ENCODE measurements at regions not wholly inside any gene's neighbourhood (a gene's known extent, or its start where the extent isn't known, plus 50 kb on each side); places are given as distances from the start of the nearest gene placed in this dataset.
"Not testable (repeated sequence)": the region's sequence is repeated elsewhere in the genome, so short reads cannot be mapped to it uniquely, and the experiment has no call there.

DNA sequence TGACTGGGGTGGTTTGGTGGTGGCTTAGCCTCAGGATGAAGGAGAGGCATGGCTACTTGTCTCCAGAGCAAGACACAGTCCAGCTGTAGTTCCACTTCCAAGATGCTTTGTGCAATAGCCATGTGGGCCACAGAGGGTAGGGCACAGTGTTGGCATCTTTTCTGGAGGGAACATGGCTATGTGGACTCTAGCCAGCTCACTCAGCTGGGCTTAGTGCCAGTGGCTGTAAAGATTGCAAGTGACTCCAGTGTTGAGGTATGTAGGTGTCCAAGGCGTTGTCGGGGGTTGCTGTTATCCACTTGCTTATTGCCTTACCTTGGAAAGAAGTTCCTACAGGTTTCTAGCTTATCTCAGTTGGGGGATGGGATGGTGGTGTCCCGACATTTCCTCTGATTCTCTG lies 233.4 kb downstream of the CD109 start:
- no peak overlapping the region for H3K4me3 Mint-ChIP-seq
- Histone ChIP-seq H3K4me1 (ENCODE audit: control insufficient read depth, insufficient read depth, low read length, poor library complexity, severe bottlenecking) (no peaks in the 10 kb centered on the region), H3K4me3 (ENCODE audit: low read depth, low read length) (no peak overlapping the region), H3K9me3 (ENCODE audit: control insufficient read depth in 2 of 2, low read length in 2 of 2) (peaks cover 0 to 3% of the 10 kb centered on the region in 2 experiments), H3K36me3 (ENCODE audit: control insufficient read depth, insufficient read depth, low read length) (no peaks in the 10 kb centered on the region), H3K27ac (ENCODE audit: insufficient read depth, low read length, poor library complexity, severe bottlenecking) (no peak overlapping the region), H3K27me3 (ENCODE audit: control insufficient read depth, insufficient read depth, low read length) (no peaks in the 10 kb centered on the region)
- H3K36me3 Mint-ChIP-seq: no peaks in the 10 kb centered on the region
- H3K9me3 Mint-ChIP-seq: peaks cover 0 to 5% (median 1%) of the 10 kb centered on the region in 7 donors
- no peak for ATAC-seq (ENCODE audit: low read depth in 2 of 2)
- H3K4me1 Mint-ChIP-seq: no peaks in the 10 kb centered on the region
- H3K27me3 Mint-ChIP-seq: peaks cover 5% of the 10 kb centered on the region
- no peak overlapping the region for H3K27ac Mint-ChIP-seq
- DNase-seq: no peak

DNA sequence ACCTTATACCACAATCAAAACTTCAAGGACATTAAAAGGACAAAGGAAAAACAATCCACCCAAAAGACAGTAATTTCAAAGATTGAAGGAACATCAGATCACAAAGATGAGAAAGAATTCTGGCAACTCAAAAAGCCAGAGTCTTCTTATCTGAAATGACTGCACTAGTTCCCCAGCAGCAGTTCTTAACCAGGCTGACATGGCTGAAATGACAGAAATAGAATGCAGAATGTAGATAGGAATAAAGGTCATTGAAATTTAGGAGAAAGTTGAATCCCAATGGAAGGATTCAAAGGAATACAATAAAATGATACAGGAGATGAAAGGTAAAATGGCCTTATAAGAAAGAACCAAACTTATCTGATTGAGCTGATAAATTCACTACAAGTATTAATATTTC lies 231.4 kb downstream of the CD109 start:
- H3K9me3 ChIP-seq (ENCODE audit: control insufficient read depth in 2 of 2, low read length in 2 of 2): peaks cover 0 to 3% of the 10 kb centered on the region in 2 experiments
- no peak for ATAC-seq (ENCODE audit: low read depth in 2 of 2)
- no peak overlapping the region for H3K27ac Mint-ChIP-seq
- no peaks in the 10 kb centered on the region for H3K27me3 ChIP-seq (ENCODE audit: control insufficient read depth, insufficient read depth, low read length)
- no peaks in the 10 kb centered on the region for H3K4me1 ChIP-seq (ENCODE audit: control insufficient read depth, insufficient read depth, low read length, poor library complexity, severe bottlenecking)
- H3K4me3 Mint-ChIP-seq: no peak overlapping the region
- peaks cover 0 to 5% (median 0%) of the 10 kb centered on the region in 7 donors for H3K9me3 Mint-ChIP-seq
- H3K4me3 ChIP-seq (ENCODE audit: low read depth, low read length): no peak overlapping the region
- H3K36me3 Mint-ChIP-seq: no peaks in the 10 kb centered on the region
- H3K27me3 Mint-ChIP-seq: peaks cover 5% of the 10 kb centered on the region
- no peak for DNase-seq
- no peaks in the 10 kb centered on the region for H3K36me3 ChIP-seq (ENCODE audit: control insufficient read depth, insufficient read depth, low read length)
- H3K4me1 Mint-ChIP-seq: no peaks in the 10 kb centered on the region
- H3K27ac ChIP-seq (ENCODE audit: insufficient read depth, low read length, poor library complexity, severe bottlenecking): no peak overlapping the region

DNA sequence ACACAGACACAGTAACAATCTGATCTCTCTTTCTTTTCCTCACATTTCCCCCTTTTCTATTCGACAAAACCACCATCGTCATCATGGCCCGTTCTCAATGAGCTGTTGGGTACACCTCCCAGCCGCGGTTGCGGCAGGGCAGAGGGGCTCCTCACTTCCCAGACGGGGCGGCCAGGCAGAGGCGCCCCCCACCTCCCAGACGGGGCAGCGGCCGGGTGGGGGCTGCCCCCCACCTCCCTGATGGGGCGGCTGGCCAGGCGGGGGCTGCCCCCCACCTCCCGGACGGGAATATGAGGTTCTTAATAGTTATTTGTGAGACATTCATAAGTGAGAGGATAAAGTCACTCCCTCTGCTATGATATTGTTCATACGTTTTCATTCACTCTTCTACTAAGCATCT lies 229.7 kb downstream of the CD109 start:
- H3K27me3 Mint-ChIP-seq; H3K4me3 ChIP-seq (ENCODE audit: low read depth, low read length); H3K9me3 ChIP-seq (ENCODE audit: control insufficient read depth in 2 of 2, low read length in 2 of 2); H3K36me3 ChIP-seq (ENCODE audit: control insufficient read depth, insufficient read depth, low read length); H3K4me1 ChIP-seq (ENCODE audit: control insufficient read depth, insufficient read depth, low read length, poor library complexity, severe bottlenecking); H3K27ac Mint-ChIP-seq; H3K27ac ChIP-seq (ENCODE audit: insufficient read depth, low read length, poor library complexity, severe bottlenecking); H3K27me3 ChIP-seq (ENCODE audit: control insufficient read depth, insufficient read depth, low read length); ATAC-seq (ENCODE audit: low read depth in 2 of 2); DNase-seq; H3K36me3 Mint-ChIP-seq; H3K9me3 Mint-ChIP-seq; H3K4me1 Mint-ChIP-seq; H3K4me3 Mint-ChIP-seq: not testable (repeated sequence)

DNA sequence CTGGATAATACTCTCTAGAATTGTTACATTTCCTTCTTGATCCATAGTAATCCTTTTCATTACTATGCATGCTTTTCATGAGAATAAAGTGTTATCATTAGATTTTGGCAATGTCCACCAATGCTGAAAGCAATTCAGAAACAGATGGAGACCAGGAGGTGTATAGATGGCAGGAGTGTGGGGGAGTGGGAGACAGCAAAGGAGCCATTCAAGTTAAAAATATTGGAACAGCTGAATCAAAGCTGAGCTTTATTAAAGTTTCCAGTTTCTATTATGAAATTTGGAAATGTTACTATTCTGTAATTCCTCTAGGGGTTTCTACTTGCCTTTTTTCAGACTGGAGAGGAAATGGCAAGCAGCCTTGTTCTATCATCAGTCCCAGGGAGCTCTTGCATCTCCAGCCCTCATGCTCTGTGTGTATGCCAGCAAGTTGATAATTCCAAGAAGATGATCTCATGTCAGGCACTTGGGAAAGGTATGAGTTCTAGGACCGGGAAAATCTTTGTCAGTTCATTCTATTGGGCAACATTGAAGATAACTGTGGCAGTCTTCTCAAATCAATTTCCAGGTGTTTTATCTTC lies 228.0 kb downstream of the CD109 start:
- Histone ChIP-seq H3K4me1 (ENCODE audit: control insufficient read depth, insufficient read depth, low read length, poor library complexity, severe bottlenecking) (no peaks in the 10 kb centered on the region), H3K36me3 (ENCODE audit: control insufficient read depth, insufficient read depth, low read length) (no peaks in the 10 kb centered on the region), H3K9me3 (ENCODE audit: control insufficient read depth in 2 of 2, low read length in 2 of 2) (no peaks in the 10 kb centered on the region), H3K27ac (ENCODE audit: insufficient read depth, low read length, poor library complexity, severe bottlenecking) (no peak overlapping the region), H3K4me3 (ENCODE audit: low read depth, low read length) (no peak overlapping the region), H3K27me3 (ENCODE audit: control insufficient read depth, insufficient read depth, low read length) (no peaks in the 10 kb centered on the region)
- ATAC-seq (ENCODE audit: low read depth in 2 of 2) (no peak), DNase-seq (no peak)
- Mint-ChIP-seq H3K27me3 (peaks cover 5% of the 10 kb centered on the region), H3K4me3 (no peak overlapping the region), H3K9me3 (peaks cover 0 to 5% (median 0%) of the 10 kb centered on the region in 7 donors), H3K4me1 (no peaks in the 10 kb centered on the region), H3K27ac (no peak overlapping the region), H3K36me3 (no peaks in the 10 kb centered on the region)

DNA sequence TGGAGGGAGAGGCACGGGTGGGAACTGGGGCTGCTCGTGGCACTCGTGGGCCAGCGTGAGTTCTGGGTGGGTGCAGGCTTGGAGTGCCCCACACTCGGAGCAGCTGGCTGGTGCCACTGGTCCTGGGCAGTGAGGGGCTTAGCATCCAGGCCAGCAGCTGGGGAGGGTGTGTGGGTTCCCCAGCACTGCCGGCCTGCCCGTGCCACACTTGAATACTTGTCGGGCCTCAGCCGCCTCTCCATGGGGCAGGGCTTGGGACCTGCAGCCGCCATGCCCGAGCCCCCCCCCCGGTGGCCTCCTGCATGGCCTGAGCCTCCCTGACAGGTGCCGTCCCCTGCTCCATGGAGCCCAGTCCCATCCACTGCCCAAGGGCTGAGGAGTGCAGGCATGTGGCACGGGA lies 207.2 kb downstream of the CD109 start:
- DNase-seq: no peak
- Histone ChIP-seq H3K9me3 (ENCODE audit: control insufficient read depth in 2 of 2, low read length in 2 of 2) (peaks cover 1 to 10% of the 10 kb centered on the region in 2 experiments), H3K27me3 (ENCODE audit: control insufficient read depth, insufficient read depth, low read length) (no peaks in the 10 kb centered on the region), H3K36me3 (ENCODE audit: control insufficient read depth, insufficient read depth, low read length) (no peaks in the 10 kb centered on the region), H3K4me1 (ENCODE audit: control insufficient read depth, insufficient read depth, low read length, poor library complexity, severe bottlenecking) (no peaks in the 10 kb centered on the region), H3K27ac (ENCODE audit: insufficient read depth, low read length, poor library complexity, severe bottlenecking) (no peak overlapping the region), H3K4me3 (ENCODE audit: low read depth, low read length) (no peak overlapping the region)
- Mint-ChIP-seq H3K36me3 (no peaks in the 10 kb centered on the region), H3K9me3 (peaks cover 0 to 17% (median 9%) of the 10 kb centered on the region in 7 donors), H3K4me3 (no peak overlapping the region), H3K4me1 (no peaks in the 10 kb centered on the region), H3K27ac (no peak overlapping the region), H3K27me3 (peaks cover 4% of the 10 kb centered on the region)
- no peak for ATAC-seq (ENCODE audit: low read depth in 2 of 2)

DNA sequence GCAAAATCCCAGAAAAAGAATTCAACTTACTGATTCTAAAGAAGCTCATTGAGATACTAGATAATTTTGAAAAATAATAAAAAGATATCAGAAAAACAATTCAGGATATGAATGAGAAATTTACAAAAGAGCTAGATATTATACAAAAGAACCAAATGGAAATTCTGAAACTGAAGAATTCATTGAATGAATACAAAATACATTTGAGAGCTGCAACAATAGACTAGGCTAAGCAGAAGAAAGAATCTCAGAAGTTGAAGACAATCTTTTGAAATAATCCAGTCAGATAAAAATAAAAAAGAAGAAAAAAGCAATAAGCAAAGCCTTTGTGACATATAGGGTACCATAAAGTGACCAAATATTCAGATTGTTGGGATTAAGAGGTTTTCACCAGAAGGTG lies 206.0 kb downstream of the CD109 start:
- H3K27me3 Mint-ChIP-seq: peaks cover 4% of the 10 kb centered on the region
- Histone ChIP-seq H3K27ac (ENCODE audit: insufficient read depth, low read length, poor library complexity, severe bottlenecking) (no peak overlapping the region), H3K9me3 (ENCODE audit: control insufficient read depth in 2 of 2, low read length in 2 of 2) (peaks cover 1 to 10% of the 10 kb centered on the region in 2 experiments), H3K36me3 (ENCODE audit: control insufficient read depth, insufficient read depth, low read length) (no peaks in the 10 kb centered on the region), H3K4me1 (ENCODE audit: control insufficient read depth, insufficient read depth, low read length, poor library complexity, severe bottlenecking) (no peaks in the 10 kb centered on the region), H3K27me3 (ENCODE audit: control insufficient read depth, insufficient read depth, low read length) (no peaks in the 10 kb centered on the region), H3K4me3 (ENCODE audit: low read depth, low read length) (no peak overlapping the region)
- ATAC-seq (ENCODE audit: low read depth in 2 of 2) (no peak), DNase-seq (no peak)
- no peaks in the 10 kb centered on the region for H3K36me3 Mint-ChIP-seq
- H3K9me3 Mint-ChIP-seq: peaks cover 0 to 17% (median 9%) of the 10 kb centered on the region in 7 donors
- no peak overlapping the region for H3K4me3 Mint-ChIP-seq
- no peaks in the 10 kb centered on the region for H3K4me1 Mint-ChIP-seq
- no peak overlapping the region for H3K27ac Mint-ChIP-seq

DNA sequence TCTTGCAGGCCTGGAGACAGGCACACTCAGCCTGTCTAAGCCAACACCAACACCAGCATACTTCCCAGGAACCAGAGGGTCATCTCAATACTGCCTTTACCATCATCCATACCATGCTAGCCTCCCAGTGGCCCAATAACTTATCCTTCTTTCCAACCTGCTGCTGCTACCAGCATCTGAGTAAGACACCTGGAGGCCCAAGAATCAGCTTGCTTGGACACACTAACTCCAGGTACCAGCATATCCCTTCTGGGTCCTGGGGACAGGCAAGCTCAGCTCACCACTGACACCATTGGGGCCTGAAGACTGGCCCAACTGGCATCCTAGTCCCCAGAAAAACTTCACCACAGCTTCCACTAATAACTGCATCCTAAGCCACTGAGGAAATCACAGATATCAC lies 205.3 kb downstream of the CD109 start:
- Mint-ChIP-seq H3K27me3 (peaks cover 4% of the 10 kb centered on the region), H3K36me3 (no peaks in the 10 kb centered on the region), H3K27ac (no peak overlapping the region), H3K4me3 (no peak overlapping the region), H3K4me1 (no peaks in the 10 kb centered on the region), H3K9me3 (peaks cover 0 to 17% (median 9%) of the 10 kb centered on the region in 7 donors)
- DNase-seq (no peak), ATAC-seq (ENCODE audit: low read depth in 2 of 2) (no peak)
- H3K36me3 ChIP-seq (ENCODE audit: control insufficient read depth, insufficient read depth, low read length): no peaks in the 10 kb centered on the region
- H3K4me1 ChIP-seq (ENCODE audit: control insufficient read depth, insufficient read depth, low read length, poor library complexity, severe bottlenecking): no peaks in the 10 kb centered on the region
- H3K9me3 ChIP-seq (ENCODE audit: control insufficient read depth in 2 of 2, low read length in 2 of 2): peaks cover 1 to 10% of the 10 kb centered on the region in 2 experiments
- H3K27ac ChIP-seq (ENCODE audit: insufficient read depth, low read length, poor library complexity, severe bottlenecking): no peak overlapping the region
- H3K27me3 ChIP-seq (ENCODE audit: control insufficient read depth, insufficient read depth, low read length): no peaks in the 10 kb centered on the region
- H3K4me3 ChIP-seq (ENCODE audit: low read depth, low read length): no peak overlapping the region

DNA sequence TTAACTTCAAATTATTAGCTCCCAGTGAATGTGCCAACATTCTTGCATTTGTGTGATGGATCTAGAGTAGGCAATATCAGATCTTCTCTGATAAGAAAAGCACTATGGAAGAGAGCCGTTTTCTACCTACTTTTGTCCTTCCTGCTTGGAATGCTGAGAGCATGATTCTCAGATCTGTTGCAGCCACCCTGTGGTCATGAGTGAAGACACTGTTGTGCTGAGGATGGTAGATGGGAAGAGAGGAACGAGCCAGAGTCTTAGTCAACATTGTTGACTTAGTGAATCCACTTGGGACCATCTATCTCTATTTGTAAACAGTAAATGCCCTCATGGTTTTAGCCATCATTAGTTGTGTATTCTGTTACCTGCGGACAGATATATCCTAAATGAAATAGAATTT lies 202.6 kb downstream of the CD109 start:
- H3K4me3 Mint-ChIP-seq: no peak overlapping the region
- ATAC-seq (ENCODE audit: low read depth in 2 of 2): no peak

More for the DNA sequence above, 202.6 kb downstream of the CD109 start:
- Histone ChIP-seq H3K36me3 (ENCODE audit: control insufficient read depth, insufficient read depth, low read length) (no peaks in the 10 kb centered on the region), H3K27ac (ENCODE audit: insufficient read depth, low read length, poor library complexity, severe bottlenecking) (no peak overlapping the region), H3K9me3 (ENCODE audit: control insufficient read depth in 2 of 2, low read length in 2 of 2) (peaks cover 1 to 10% of the 10 kb centered on the region in 2 experiments), H3K4me1 (ENCODE audit: control insufficient read depth, insufficient read depth, low read length, poor library complexity, severe bottlenecking) (no peaks in the 10 kb centered on the region), H3K27me3 (ENCODE audit: control insufficient read depth, insufficient read depth, low read length) (no peaks in the 10 kb centered on the region), H3K4me3 (ENCODE audit: low read depth, low read length) (no peak overlapping the region)
- Mint-ChIP-seq H3K9me3 (peaks cover 0 to 17% (median 7%) of the 10 kb centered on the region in 7 donors), H3K4me1 (no peaks in the 10 kb centered on the region), H3K27ac (no peak overlapping the region), H3K36me3 (no peaks in the 10 kb centered on the region), H3K27me3 (peaks cover 4% of the 10 kb centered on the region)
- no peak for DNase-seq

All from CD4-positive, CD25-positive, alpha-beta regulatory T cell (primary cell).